Stimulated activated CD4-positive, alpha-beta T cell treated with anti-CD3 and anti-CD28 coated beads, TNF-alpha, amount 100 ng/mL, for 24 hours (primary cell): ENCODE measurements at regions not wholly inside any gene's neighbourhood (a gene's known extent, or its start where the extent isn't known, plus 50 kb on each side); places are given as distances from the start of the nearest gene placed in this dataset.

ENCODE experiments used
- DNase-seq, 3 experiments: peaks; one replicate each; pipeline ENCODE4 v3.0.0-alpha.2; 2020; ENCODE audit warnings: low read depth in 3 of 3

GRCh38 chr1:58997637-58998036 is 213.8 kb upstream of the JUN start:
- DNase-seq, result no peak

GRCh38 chr1:58999676-59000075 is 215.8 kb upstream of the JUN start:
- DNase-seq, result no peak

- no peak for DNase-seq
These were observed 220.9 kb upstream of the JUN start for GRCh38 chr1:59004755-59005154.

GRCh38 chr1:59005491-59006288 is 221.8 kb upstream of the JUN start:
- DNase-seq, result no peak

GRCh38 chr1:59006289-59006658 is 222.4 kb upstream of the JUN start:
- no peak for DNase-seq

GRCh38 chr1:59006932-59007331 is 223.1 kb upstream of the JUN start:
- DNase-seq, result no peak

GRCh38 chr1:59007429-59007819 is 223.6 kb upstream of the JUN start:
- no peak for DNase-seq

GRCh38 chr1:59007820-59008598 is 224.2 kb upstream of the JUN start:
- peak in 1 of 3 experiments; percentile 43 for DNase-seq

GRCh38 chr1:59008599-59009347 is 224.9 kb upstream of the JUN start:
- DNase-seq, result no peak

DNA sequence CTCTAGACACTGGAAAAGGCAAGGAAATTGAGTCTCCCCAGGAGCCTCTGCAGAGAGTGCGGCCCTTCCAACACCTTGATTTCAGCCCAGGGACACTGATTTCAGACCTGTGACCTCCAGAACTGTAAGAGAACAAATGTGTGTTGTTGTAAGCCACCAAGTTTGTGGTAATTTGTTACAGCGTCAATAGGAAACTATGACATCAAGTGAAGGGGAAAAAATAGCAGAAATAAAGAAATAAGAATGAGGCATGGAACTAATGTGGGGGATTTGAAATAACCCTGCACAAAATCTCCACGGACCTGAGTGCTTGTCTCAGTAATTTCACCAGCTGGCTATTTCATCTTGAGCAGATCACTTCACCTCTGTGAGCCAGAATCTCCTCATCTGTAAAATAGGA is 227.8 kb upstream of the JUN start:
- DNase-seq, result no peak

DNA sequence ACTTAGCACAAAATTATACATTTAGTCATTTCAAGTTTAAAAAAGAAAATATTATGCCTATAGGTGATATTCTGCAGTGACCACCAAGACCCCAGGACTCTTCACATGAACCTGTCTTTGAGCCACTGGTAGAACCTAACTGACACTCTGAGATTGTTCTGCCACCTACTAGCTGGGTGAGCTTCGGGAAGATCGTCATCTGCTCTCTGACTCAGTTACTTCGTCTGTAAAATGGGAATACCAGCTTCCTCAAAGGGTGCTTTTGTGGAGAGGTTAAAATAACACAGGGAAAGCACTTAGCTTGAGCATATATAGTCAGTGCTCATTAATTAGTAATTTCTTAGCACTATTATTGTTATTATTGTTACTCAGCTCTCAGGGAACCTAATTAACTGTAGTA is 228.5 kb upstream of the JUN start:
- DNase-seq, result no peak

GRCh38 chr1:59013276-59013927 is 229.6 kb upstream of the JUN start:
- DNase-seq, result no peak

- DNase-seq, result no peak
These were observed 230.1 kb upstream of the JUN start for GRCh38 chr1:59013928-59014279.

GRCh38 chr1:59014827-59015226 is 231.0 kb upstream of the JUN start:
- DNase-seq, result no peak

- DNase-seq, result no peak
These were observed 231.9 kb upstream of the JUN start for GRCh38 chr1:59015708-59016107.

DNA sequence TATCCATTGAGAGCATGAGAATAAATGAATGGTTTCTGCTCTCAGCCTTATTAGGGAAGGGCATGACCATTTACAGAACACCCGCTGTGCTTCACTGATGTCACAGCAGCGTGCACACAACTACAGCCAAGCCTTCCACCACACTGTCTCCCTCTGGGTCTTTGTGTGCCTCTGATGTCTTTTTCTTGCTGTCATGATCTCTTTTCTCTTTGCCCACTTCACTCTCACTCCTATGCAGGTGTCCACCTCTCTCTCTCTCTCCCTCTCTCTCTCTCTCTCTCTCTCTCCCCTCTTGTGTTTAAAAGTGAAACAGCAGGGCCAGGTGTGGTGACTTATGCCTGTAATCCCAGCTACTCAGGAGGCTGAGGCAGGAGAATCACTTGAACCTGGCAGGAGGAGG is 232.5 kb upstream of the JUN start:
- DNase-seq, result no peak

DNA sequence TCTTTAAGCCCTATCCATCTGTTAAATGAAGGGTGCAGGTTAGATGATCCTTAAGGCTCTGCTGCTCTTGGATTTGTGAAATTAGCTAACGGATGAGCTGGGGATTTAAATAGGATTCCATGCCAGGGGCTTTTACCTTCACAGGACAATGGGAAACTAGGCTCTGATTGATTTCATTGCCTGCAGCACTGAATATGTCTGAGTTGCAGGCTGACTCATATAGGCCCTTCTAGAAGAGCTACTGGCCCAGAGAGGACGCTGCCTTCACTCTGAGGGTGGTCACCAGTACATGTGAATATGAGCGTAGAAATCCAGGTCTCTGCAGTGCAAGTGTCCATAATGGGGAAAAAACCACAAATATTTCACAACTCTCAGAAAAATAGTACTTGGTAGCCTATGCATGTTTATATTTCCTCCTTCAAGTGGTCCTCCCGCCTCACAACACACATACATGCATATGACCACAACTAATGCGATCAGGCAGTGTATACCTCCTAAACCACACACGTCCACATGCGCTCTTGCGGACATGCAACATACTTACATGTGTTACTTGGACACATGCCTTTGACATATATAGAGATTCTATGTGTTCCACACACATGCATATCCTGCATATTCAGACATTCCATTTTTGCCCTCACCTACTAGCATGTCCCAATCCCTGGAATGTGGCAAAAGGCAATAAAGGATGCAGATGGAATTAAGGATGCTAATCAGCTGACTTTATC is 233.8 kb upstream of the JUN start:
- no peak for DNase-seq

GRCh38 chr1:59018446-59018845 is 234.6 kb upstream of the JUN start:
- DNase-seq, result no peak

- no peak for DNase-seq
These were observed 235.0 kb upstream of the JUN start for GRCh38 chr1:59018860-59019259.

DNA sequence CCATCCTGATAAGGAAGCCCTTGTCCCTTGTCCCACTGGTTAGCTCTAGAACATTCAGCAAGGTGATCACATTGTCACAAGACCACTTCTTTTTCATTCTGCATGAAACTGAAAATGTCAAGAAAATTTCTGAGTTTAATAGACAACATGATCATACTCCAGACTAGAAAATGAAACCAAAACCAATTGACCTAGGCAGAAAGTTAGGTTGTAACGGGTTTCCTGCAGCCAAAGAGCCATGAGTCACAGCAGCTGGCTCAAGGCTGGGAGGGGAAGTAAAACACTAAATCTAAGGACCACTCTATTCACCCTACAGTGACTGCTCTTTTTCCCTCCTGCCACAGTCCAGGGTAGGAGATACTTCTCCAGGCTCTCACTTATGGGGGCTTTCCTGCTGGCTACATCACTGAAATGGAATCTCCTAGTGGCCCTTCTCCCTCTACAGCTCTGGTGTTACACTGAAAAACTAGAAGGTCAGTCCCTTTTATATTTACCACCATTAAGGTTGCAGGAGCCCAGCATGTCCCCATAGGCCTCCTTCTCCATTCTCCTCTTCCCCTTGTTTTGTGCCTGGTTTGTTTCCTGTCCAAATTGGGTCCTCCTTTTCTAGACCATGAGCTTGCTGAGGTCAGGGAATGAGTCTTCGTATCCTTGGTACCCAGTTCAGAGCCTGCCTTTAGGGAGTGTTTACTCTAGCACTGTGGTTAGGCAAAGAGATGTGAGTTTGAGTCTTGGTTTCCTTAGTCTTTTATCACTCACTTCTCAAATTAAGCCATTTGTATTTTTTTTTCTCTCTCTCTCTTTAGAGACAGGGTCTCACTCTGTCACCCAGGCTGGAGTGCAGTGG is 236.5 kb upstream of the JUN start:
- DNase-seq, result peak in 1 of 3 experiments; percentile 17

GRCh38 chr1:59022199-59022598 is 238.4 kb upstream of the JUN start:
- no peak for DNase-seq
